Fibroblast of skin of left quadriceps (primary cell): ENCODE measurements at regions not wholly inside any gene's neighbourhood (a gene's known extent, or its start where the extent isn't known, plus 50 kb on each side); places are given as distances from the start of the nearest gene placed in this dataset.
A peak's percentile ranks its signal among the peaks of the same experiment; 100 is the strongest.

Source experiments
- DNase-seq, 2 experiments: peaks; one replicate each; pipeline ENCODE4 v3.0.0-alpha.2; 2013; ENCODE audit warnings: low read depth in 2 of 2

DNA sequence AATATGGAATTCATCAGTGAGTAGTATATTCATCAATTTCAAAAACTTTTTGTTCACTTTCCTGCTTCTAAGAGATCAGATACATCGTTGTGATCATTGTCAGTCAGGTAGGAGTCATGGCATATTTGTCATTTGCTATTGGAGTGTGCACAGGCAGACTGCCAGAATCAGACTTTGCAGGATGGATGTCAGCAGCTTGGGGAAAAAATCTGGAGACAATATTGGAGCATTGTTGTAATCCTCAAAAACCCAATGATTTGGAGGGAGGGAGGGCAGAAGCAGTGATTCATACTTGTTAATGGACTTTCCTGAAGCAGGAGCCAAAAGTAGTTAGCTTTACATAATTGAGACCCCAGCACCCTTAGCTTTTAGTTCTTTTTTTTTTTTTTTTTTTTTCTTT, 59.6 kb upstream of the DRP2 start:
- DNase-seq = peak; percentile 20 to 28

DNA sequence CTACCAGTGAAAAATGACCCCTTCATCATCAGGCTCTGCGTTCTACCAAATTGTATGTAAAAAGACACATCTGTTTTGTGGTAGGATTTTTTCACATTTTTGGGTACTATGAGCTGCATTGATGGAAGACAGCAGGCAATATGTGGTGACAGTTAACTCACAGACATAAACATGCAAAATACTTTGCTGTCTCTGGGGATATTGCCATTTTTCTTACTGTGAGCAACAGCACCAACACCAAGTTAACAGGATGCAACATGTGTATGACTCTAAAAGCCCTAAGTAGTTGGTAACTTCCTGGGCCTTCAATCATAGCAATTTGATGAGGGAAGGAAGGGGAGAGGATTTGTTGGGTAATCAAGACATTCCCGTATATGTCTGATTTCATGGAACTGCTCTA, 56.4 kb upstream of the DRP2 start:
- DNase-seq = no peak

DNA sequence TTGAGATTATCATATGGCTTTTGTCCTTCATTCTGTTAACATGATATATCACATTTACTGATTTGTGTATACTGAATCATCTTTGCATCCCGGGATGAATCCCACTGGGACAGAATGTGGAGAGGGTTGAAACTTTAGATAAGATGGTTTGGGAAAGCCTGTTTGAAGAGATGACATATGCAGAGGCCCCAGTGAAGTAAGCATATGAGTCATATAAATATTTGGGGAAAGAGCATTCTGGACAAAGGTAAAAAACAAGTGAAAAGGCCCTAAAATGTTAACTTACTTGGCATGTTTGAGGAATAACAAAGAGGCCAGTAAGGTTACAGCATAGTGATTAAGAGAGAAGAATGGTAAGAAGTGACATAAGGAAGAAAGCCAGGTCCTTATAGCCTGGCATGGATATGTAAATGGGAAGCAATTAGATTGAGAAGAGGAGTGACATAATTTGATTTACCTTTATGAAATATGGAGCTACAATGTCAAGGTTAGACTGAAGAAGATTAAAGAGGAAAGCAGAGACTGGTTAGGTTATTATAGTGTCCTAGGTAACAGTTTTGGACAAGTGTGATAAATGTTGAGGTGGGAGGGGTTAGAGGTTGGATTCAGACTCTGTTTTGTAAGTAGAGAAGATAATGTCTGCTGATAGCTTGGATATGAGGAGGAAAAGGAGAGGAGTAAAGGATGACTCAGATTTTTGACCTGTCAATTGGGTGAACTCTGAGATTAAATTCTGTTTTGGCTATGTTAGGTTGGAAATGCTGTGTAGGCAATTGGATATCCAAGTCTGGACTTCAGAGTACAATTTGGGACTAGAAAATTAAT, 54.6 kb upstream of the DRP2 start:
- peak; percentile 28 to 29 for DNase-seq
